IPS-15b (cell line): ENCODE measurements at regions not wholly inside any gene's neighbourhood (a gene's known extent, or its start where the extent isn't known, plus 50 kb on each side); places are given as distances from the start of the nearest gene placed in this dataset.
"Not testable (repeated sequence)": the region's sequence is repeated elsewhere in the genome, so short reads cannot be mapped to it uniquely, and the experiment has no call there.

Experiments
- H3K27me3 ChIP-seq: one replicate; pipeline ENCODE4 v1.6.1; 2013; ENCODE audit warnings: low read length; ENCODE audit not compliant: control insufficient read depth, insufficient read depth
- H3K36me3 ChIP-seq: one replicate; pipeline ENCODE4 v1.6.1; 2013; ENCODE audit warnings: low read length; ENCODE audit not compliant: control insufficient read depth, insufficient read depth
- H3K4me1 ChIP-seq: one replicate; pipeline ENCODE4 v1.6.1; 2013; ENCODE audit warnings: mild to moderate bottlenecking, low read length; ENCODE audit not compliant: control insufficient read depth, insufficient read depth
- H3K4me3 ChIP-seq: one replicate; pipeline ENCODE4 v1.5.1; 2013; ENCODE audit warnings: low read depth, low read length
- H3K9ac ChIP-seq: one replicate; pipeline ENCODE4 v1.6.1; 2013; ENCODE audit warnings: low read depth, mild to moderate bottlenecking, low read length
- H3K9me3 ChIP-seq: one replicate; pipeline ENCODE4 v1.6.1; 2013; ENCODE audit warnings: mild to moderate bottlenecking, low read length; ENCODE audit not compliant: control insufficient read depth, insufficient read depth

GRCh38 chr4:4942658-4943057, 76.6 kb downstream of the CYTL1 start:
- Histone ChIP-seq H3K27me3 (no peaks in the 10 kb centered on the region), H3K9ac (no peak overlapping the region), H3K4me3 (no peak overlapping the region), H3K4me1 (no peaks in the 10 kb centered on the region), H3K9me3 (no peaks in the 10 kb centered on the region), H3K36me3 (no peaks in the 10 kb centered on the region)

GRCh38 chr4:4945021-4945420, 74.2 kb downstream of the CYTL1 start:
- Histone ChIP-seq H3K4me1 (no peaks in the 10 kb centered on the region), H3K9me3 (no peaks in the 10 kb centered on the region), H3K4me3 (no peak overlapping the region), H3K27me3 (no peaks in the 10 kb centered on the region), H3K9ac (no peak overlapping the region), H3K36me3 (no peaks in the 10 kb centered on the region)

- Histone ChIP-seq H3K36me3 (no peaks in the 10 kb centered on the region), H3K4me1 (peaks cover 2% of the 10 kb centered on the region), H3K9ac (no peak overlapping the region), H3K9me3 (no peaks in the 10 kb centered on the region), H3K4me3 (no peak overlapping the region), H3K27me3 (no peaks in the 10 kb centered on the region)
These were observed 73.4 kb downstream of the CYTL1 start for GRCh38 chr4:4945829-4946228.

GRCh38 chr4:4946416-4946815, 72.8 kb downstream of the CYTL1 start:
- Histone ChIP-seq H3K36me3 (no peaks in the 10 kb centered on the region), H3K4me1 (peaks cover 2% of the 10 kb centered on the region), H3K27me3 (no peaks in the 10 kb centered on the region), H3K9ac (no peak overlapping the region), H3K4me3 (no peak overlapping the region), H3K9me3 (no peaks in the 10 kb centered on the region)

- Histone ChIP-seq H3K4me3 (no peak overlapping the region), H3K4me1 (peaks cover 2% of the 10 kb centered on the region), H3K36me3 (no peaks in the 10 kb centered on the region), H3K27me3 (no peaks in the 10 kb centered on the region), H3K9ac (no peak overlapping the region), H3K9me3 (no peaks in the 10 kb centered on the region)
These were observed 71.5 kb downstream of the CYTL1 start for GRCh38 chr4:4947721-4948120.

- Histone ChIP-seq H3K4me1 (peaks cover 2% of the 10 kb centered on the region), H3K4me3 (no peak overlapping the region)
These were observed 70.9 kb downstream of the CYTL1 start for GRCh38 chr4:4948370-4948769.

GRCh38 chr4:4950561-4951290, 68.5 kb downstream of the CYTL1 start:
- H3K36me3 ChIP-seq, result no peaks in the 10 kb centered on the region
- H3K27me3 ChIP-seq, result no peaks in the 10 kb centered on the region
- no peak overlapping the region for H3K9ac ChIP-seq
- no peak overlapping the region for H3K4me3 ChIP-seq
- H3K4me1 ChIP-seq, result peaks cover 2% of the 10 kb centered on the region
- no peaks in the 10 kb centered on the region for H3K9me3 ChIP-seq

More at GRCh38 chr4:4948370-4948769, 70.9 kb downstream of the CYTL1 start:
- no peaks in the 10 kb centered on the region for H3K36me3 ChIP-seq
- no peaks in the 10 kb centered on the region for H3K9me3 ChIP-seq
- H3K27me3 ChIP-seq, result no peaks in the 10 kb centered on the region
- H3K9ac ChIP-seq, result no peak overlapping the region

GRCh38 chr4:4952273-4952672, 67.0 kb downstream of the CYTL1 start:
- Histone ChIP-seq H3K9me3 (no peaks in the 10 kb centered on the region), H3K36me3 (no peaks in the 10 kb centered on the region), H3K27me3 (no peaks in the 10 kb centered on the region), H3K4me3 (no peak overlapping the region), H3K9ac (no peak overlapping the region), H3K4me1 (peaks cover 2% of the 10 kb centered on the region)

- H3K9ac ChIP-seq, H3K27me3 ChIP-seq, H3K9me3 ChIP-seq, H3K4me1 ChIP-seq, H3K36me3 ChIP-seq: not testable (repeated sequence)
- peak overlapping the region; percentile 37 for H3K4me3 ChIP-seq
These were observed 59.7 kb downstream of the CYTL1 start for GRCh38 chr4:4959344-4960074.

GRCh38 chr4:4960574-4960973, 58.7 kb downstream of the CYTL1 start:
- H3K27me3 ChIP-seq, result no peaks in the 10 kb centered on the region
- H3K4me3 ChIP-seq, result no peak overlapping the region
- H3K9ac ChIP-seq, result no peak overlapping the region
- H3K4me1 ChIP-seq, result no peaks in the 10 kb centered on the region
- peaks cover 5% of the 10 kb centered on the region for H3K9me3 ChIP-seq
- no peaks in the 10 kb centered on the region for H3K36me3 ChIP-seq

- Histone ChIP-seq H3K9me3 (peaks cover 5% of the 10 kb centered on the region), H3K9ac (no peak overlapping the region), H3K36me3 (no peaks in the 10 kb centered on the region), H3K4me1 (no peaks in the 10 kb centered on the region), H3K27me3 (no peaks in the 10 kb centered on the region), H3K4me3 (no peak overlapping the region)
These were observed 57.3 kb downstream of the CYTL1 start for GRCh38 chr4:4961936-4962335.

GRCh38 chr4:4962928-4963327, 56.3 kb downstream of the CYTL1 start:
- peaks cover 5% of the 10 kb centered on the region for H3K9me3 ChIP-seq
- no peaks in the 10 kb centered on the region for H3K36me3 ChIP-seq
- no peak overlapping the region for H3K9ac ChIP-seq
- no peak overlapping the region for H3K4me3 ChIP-seq
- H3K27me3 ChIP-seq, result no peaks in the 10 kb centered on the region
- no peaks in the 10 kb centered on the region for H3K4me1 ChIP-seq
